Colonic mucosa (tissue), 4 donors: ENCODE measurements at regions not wholly inside any gene's neighbourhood (a gene's known extent, or its start where the extent isn't known, plus 50 kb on each side); places are given as distances from the start of the nearest gene placed in this dataset.

Experiments
- DNase-seq: peaks from one replicate; pipeline ENCODE4 v3.0.0-alpha.2; 2020
- H3K27ac ChIP-seq: fragments of 200-600 bp; one replicate; pipeline ENCODE4 v1.8.0; 2021
- H3K27me3 ChIP-seq: fragments of 200-600 bp; one replicate; pipeline ENCODE4 v1.8.0; 2021
- H3K36me3 ChIP-seq: fragments of 200-600 bp; one replicate; pipeline ENCODE4 v1.8.0; 2021
- H3K4me1 ChIP-seq: fragments of 200-600 bp; one replicate; pipeline ENCODE4 v1.8.0; 2021; ENCODE audit warnings: mild to moderate bottlenecking
- H3K4me3 ChIP-seq: fragments of 200-600 bp; one replicate; pipeline ENCODE4 v1.8.0; 2021
- H3K9ac ChIP-seq, 2 donors: one replicate each; pipeline ENCODE4 v1.7.0; 2013; ENCODE audit warnings: control low read depth in 2 of 2, low read depth in 2 of 2, low read length in 2 of 2
- H3K9me3 ChIP-seq: fragments of 200-600 bp; one replicate; pipeline ENCODE4 v1.8.0; 2021
- intact Hi-C: fragments of 100-400 bp; cut with DNase I; formaldehyde crosslinking; loops from one replicate; pipeline ENCODE4 v1.14.1; 2022
- TF ChIP-seq, protein P1 (sequence below): fragments of 200-600 bp; IDR thresholded peaks from one replicate; pipeline ENCODE4 v1.8.0; 2022; ENCODE audit warnings: antibody characterized with exemption, mild to moderate bottlenecking
- donor health status: healthy.
- donor health status: DM: no; HTN: no; CAD: no.
- donor health status: DM: no; HTN: no; CAD: no.

GRCh38 chr2:239768907-239769553, 256.1 kb downstream of the NDUFA10 start:
- intact Hi-C loops = no loop called here
- Histone ChIP-seq H3K36me3 (no peaks in the 10 kb centered on the region), H3K4me1 (no peaks in the 10 kb centered on the region), H3K27me3 (no peaks in the 10 kb centered on the region), H3K9ac (no peak overlapping the region), H3K4me3 (no peak overlapping the region), H3K27ac (no peak overlapping the region), H3K9me3 (no peaks in the 10 kb centered on the region)
- TF ChIP-seq, protein P1, sequence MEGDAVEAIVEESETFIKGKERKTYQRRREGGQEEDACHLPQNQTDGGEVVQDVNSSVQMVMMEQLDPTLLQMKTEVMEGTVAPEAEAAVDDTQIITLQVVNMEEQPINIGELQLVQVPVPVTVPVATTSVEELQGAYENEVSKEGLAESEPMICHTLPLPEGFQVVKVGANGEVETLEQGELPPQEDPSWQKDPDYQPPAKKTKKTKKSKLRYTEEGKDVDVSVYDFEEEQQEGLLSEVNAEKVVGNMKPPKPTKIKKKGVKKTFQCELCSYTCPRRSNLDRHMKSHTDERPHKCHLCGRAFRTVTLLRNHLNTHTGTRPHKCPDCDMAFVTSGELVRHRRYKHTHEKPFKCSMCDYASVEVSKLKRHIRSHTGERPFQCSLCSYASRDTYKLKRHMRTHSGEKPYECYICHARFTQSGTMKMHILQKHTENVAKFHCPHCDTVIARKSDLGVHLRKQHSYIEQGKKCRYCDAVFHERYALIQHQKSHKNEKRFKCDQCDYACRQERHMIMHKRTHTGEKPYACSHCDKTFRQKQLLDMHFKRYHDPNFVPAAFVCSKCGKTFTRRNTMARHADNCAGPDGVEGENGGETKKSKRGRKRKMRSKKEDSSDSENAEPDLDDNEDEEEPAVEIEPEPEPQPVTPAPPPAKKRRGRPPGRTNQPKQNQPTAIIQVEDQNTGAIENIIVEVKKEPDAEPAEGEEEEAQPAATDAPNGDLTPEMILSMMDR = no peak
- no peak for DNase-seq

- intact Hi-C loops = no loop called here
- no peaks in the 10 kb centered on the region for H3K4me1 ChIP-seq
- H3K36me3 ChIP-seq = no peaks in the 10 kb centered on the region
- no peak overlapping the region for H3K27ac ChIP-seq
- H3K9me3 ChIP-seq = no peaks in the 10 kb centered on the region
- TF ChIP-seq, protein P1 = no peak
- no peak overlapping the region for H3K9ac ChIP-seq
- DNase-seq = no peak
- H3K4me3 ChIP-seq = no peak overlapping the region
- no peaks in the 10 kb centered on the region for H3K27me3 ChIP-seq
Observed at GRCh38 chr2:239768031-239768790, 256.9 kb downstream of the NDUFA10 start.

DNA sequence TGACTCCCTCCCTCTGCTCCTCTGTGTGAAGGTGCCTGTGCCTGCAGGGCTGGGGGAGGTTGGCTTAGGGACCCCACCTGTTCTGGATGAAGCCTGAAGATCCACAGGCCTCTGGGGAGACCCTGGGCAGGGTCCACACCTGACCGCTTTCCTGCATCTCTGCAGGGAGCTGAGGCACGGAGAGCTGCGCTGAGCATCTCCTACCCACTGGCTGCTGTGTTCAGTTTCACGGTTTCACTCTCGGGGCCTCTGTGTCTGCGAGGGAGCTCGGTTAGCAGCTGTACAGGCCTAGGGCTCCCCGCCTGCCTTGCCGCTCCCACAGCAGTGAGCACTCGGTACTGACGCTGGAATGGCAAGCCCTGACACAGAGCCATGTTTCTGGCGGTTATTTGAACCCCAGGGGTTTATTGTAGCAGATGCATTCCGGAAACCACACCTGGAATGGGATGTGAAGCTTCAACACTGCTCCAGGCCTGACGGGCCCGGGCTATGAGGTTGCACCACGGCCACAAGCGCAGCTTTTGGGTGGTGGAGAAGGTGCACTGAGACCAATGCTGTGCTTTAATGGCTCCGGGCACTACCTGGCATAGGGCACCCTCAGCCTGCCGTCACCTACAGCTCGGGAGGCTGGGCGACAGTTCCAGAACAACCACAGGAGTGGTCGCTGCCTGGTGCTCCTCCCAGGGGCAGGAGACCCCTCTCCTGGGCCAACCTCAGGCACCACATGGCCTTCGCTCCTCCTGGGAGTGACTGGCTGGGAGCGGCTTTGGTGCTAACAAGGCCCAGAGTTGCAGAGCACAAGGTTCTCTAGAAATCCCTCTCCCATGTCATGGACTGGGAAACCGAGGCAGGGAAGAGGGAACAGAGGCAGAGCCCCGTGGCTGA, 257.9 kb downstream of the NDUFA10 start:
- no peaks in the 10 kb centered on the region for H3K36me3 ChIP-seq
- TF ChIP-seq, protein P1 = no peak
- H3K27ac ChIP-seq = no peak overlapping the region
- H3K4me3 ChIP-seq = no peak overlapping the region
- H3K4me1 ChIP-seq = no peaks in the 10 kb centered on the region
- no peaks in the 10 kb centered on the region for H3K9me3 ChIP-seq
- no peaks in the 10 kb centered on the region for H3K27me3 ChIP-seq
- H3K9ac ChIP-seq = no peak overlapping the region
- DNase-seq = no peak
- intact Hi-C loops = no loop called here

DNA sequence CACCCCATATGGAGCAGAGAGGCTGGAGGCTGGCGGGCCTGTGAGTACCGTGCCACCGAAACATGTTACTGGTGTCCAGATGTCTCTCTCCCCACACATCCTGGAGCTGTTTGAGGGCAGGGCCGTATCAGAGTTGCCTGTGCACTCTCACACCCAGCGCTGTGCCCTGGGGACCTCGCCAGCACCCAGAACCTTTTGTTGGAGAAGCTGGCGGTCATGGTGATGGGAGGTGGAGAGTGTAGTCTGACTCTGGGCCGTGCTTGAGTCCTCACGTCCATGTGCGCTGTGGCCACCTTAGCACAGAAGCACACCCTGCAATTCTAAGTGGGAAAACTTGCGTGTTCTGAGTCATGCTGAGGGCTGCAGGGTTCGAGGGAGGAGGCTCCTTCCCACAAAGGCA, 259.2 kb downstream of the NDUFA10 start:
- Histone ChIP-seq H3K4me1 (no peaks in the 10 kb centered on the region), H3K9ac (no peak overlapping the region), H3K4me3 (no peak overlapping the region), H3K27me3 (no peaks in the 10 kb centered on the region), H3K36me3 (no peaks in the 10 kb centered on the region), H3K27ac (no peak overlapping the region), H3K9me3 (no peaks in the 10 kb centered on the region)
- DNase-seq = no peak
- intact Hi-C loops = no loop called here
- TF ChIP-seq, protein P1 = no peak

DNA sequence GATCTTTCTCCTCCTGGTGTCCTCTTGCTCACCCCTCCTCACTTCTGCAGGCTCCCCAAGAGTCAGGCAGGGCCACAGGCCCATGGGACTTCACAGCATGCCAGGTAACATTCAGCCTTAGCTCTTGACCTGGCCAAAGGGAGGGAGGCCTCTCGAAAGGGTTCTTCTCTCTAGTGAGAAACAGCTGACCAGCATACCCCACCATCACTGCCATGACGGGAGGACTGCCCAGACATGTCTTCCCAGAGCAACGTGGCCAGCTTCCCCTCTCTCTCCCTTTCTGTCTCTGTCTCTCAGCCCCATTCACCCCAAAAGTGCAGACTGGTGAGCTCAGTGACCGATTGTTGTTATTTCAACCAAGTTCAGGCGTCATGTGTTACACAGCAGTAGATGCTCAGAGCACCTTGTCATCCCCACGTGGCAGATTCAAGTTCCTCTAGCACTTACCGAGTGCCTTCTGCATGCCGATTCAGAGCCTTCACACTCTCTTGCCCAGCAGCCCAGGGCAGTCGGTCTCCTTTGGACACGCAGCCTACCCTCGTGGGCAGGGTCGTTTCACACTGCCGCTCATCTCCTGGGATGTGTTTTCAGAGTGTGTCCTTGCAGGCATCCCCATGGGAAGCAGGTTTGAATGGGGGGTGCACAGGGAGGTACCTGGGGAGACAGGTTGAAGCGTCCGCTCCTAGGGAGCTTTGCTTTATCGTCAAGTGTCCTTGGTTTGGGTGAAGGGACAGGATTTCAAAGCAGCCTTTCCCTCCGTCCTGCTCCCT, 259.9 kb downstream of the NDUFA10 start:
- H3K4me1 ChIP-seq = no peaks in the 10 kb centered on the region
- H3K4me3 ChIP-seq = no peak overlapping the region
- TF ChIP-seq, protein P1 = no peak
- no peaks in the 10 kb centered on the region for H3K9me3 ChIP-seq
- H3K27ac ChIP-seq = no peak overlapping the region
- no peak overlapping the region for H3K9ac ChIP-seq
- no peak for DNase-seq
- no peaks in the 10 kb centered on the region for H3K27me3 ChIP-seq
- intact Hi-C loops = no loop called here
- no peaks in the 10 kb centered on the region for H3K36me3 ChIP-seq
